22Rv1 (cell line): ENCODE measurements at regions not wholly inside any gene's neighbourhood (a gene's known extent, or its start where the extent isn't known, plus 50 kb on each side); places are given as distances from the start of the nearest gene placed in this dataset.

Source experiments
- H3K27ac ChIP-seq: fragments of 450-650 bp; 2 replicates; pipeline ENCODE4 v1.5.1; 2017
- ZFX ChIP-seq: fragments of 450-650 bp; IDR thresholded peaks from 2 replicates; pipeline ENCODE4 v1.6.1; 2017; ENCODE audit warnings: antibody characterized with exemption, borderline replicate concordance
- TF ChIP-seq, protein P1 (sequence below): fragments of 450-650 bp; IDR thresholded peaks from 2 replicates; pipeline ENCODE4 v1.5.1; 2017; ENCODE audit warnings: mild to moderate bottlenecking

DNA sequence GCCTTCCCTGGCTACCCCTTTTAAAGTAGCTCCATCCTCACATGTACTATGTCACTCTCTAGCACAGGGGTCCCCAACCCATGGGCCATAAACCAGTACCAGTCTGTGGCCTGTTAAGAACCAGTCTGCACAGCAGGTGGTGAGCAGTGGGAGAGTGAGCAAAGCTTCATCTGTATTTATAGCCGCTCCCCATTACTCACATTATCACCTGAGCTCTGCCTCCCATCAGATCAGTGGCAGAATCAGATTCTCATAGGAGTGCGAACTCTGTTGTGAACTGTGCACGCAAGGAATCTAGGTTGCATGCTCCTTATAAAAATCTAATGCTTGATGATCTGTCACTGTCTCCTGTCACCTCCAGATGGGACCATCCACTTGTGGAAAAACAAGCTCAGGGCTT is 116.6 kb upstream of the FOXD3 start:
- no peak overlapping the region for H3K27ac ChIP-seq
- TF ChIP-seq, protein P1, sequence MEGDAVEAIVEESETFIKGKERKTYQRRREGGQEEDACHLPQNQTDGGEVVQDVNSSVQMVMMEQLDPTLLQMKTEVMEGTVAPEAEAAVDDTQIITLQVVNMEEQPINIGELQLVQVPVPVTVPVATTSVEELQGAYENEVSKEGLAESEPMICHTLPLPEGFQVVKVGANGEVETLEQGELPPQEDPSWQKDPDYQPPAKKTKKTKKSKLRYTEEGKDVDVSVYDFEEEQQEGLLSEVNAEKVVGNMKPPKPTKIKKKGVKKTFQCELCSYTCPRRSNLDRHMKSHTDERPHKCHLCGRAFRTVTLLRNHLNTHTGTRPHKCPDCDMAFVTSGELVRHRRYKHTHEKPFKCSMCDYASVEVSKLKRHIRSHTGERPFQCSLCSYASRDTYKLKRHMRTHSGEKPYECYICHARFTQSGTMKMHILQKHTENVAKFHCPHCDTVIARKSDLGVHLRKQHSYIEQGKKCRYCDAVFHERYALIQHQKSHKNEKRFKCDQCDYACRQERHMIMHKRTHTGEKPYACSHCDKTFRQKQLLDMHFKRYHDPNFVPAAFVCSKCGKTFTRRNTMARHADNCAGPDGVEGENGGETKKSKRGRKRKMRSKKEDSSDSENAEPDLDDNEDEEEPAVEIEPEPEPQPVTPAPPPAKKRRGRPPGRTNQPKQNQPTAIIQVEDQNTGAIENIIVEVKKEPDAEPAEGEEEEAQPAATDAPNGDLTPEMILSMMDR = no peak
- no peak for TF ChIP-seq ZFX

DNA sequence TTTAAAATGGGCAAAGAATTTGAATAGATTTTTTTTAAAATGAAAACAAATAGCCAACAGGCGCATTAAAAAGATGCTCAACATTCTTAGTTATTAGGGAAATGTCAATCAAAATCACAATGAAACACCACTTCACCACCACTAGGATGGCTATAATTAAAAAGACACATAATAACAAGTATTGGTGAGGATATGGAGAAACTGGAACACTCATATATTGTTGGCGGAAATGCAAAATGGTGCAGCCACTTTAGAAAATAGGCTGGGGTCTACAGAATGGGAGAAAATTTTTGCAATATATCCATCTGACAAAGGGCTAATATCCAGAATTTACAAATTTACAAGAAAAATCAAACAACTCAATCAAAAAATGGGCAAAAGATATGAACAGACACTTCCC is 107.8 kb upstream of the FOXD3 start:
- TF ChIP-seq ZFX = no peak
- TF ChIP-seq, protein P1 = no peak
- H3K27ac ChIP-seq = no peak overlapping the region

DNA sequence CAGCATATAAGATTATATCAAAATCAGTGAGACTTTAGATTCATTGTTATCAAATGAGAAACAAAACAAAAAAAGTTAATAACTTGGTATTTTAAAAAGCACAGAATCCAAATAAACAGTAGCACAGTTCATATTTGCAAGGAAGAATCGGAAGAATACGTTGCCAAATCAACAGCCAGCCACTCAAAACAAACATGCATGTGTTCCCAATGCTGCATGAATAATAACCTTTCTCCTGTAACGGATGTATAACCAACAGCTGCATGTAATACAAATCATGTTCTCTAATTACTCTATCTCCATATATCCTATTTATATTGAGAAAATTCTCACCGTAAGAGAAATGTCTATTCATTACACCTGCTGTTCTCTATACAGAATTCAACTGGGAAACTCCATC is 98.9 kb upstream of the FOXD3 start:
- TF ChIP-seq, protein P1 = no peak
- no peak for TF ChIP-seq ZFX
- H3K27ac ChIP-seq = no peak overlapping the region

DNA sequence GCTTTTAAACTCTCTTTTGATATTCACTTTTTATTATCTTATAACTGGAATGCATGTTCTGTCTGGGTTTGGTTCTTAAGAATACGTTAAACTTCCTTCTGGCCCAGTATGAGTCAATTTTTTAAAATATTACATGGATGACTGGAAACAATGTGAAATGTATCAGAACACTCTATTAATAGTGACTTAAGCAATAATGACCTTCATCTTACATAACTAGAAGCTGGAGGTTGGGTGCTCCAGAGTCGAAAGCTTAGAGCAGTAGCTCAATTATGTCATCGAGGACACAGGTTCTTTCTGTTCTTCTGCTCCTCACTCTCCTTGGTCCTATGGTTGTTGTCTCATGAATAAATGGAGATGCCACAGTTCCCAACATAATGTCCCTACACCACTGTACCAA is 91.6 kb upstream of the FOXD3 start:
- TF ChIP-seq, protein P1 = no peak
- no peak for TF ChIP-seq ZFX
- H3K27ac ChIP-seq = no peak overlapping the region

DNA sequence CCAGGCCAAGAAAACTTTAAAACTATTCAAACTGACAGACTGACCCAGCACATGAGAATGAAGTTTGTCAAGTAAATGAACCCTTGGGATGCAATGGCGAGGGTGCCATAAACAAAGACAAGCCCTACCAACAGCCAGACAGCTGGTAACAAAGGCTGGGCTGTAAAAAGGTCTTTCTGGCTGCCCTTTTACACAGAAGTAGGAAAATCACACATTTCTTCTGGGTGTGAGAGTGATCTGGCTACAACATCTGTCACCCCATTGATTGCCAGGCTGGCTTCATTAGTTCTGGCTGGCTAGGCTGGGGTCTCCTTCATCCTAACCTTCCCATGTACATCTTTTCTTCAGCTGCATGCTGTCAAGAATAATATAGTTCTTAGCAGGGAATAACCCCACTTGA is 83.6 kb upstream of the FOXD3 start:
- TF ChIP-seq, protein P1 = no peak
- TF ChIP-seq ZFX = no peak
- H3K27ac ChIP-seq = no peak overlapping the region

DNA sequence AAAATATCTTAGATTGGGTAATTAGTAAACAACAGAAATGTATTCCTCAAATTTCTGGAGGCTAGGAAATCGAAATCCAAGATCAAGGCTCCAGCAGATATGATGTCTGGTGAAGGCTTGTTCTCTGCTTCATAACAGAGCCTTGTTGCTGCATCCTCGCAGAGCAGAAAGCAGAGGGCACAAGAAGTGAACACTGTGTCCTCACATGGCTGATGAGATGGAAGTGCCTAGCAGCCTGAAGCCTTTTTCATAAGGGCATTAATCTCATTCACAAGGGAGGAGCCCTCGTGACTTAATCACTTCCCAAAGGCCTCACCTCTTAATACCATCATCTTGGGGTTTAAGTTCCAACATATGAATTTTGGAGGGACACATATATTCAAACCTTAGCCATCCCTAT is 77.2 kb upstream of the FOXD3 start:
- H3K27ac ChIP-seq = no peak overlapping the region
- TF ChIP-seq, protein P1 = no peak
- TF ChIP-seq ZFX = no peak

DNA sequence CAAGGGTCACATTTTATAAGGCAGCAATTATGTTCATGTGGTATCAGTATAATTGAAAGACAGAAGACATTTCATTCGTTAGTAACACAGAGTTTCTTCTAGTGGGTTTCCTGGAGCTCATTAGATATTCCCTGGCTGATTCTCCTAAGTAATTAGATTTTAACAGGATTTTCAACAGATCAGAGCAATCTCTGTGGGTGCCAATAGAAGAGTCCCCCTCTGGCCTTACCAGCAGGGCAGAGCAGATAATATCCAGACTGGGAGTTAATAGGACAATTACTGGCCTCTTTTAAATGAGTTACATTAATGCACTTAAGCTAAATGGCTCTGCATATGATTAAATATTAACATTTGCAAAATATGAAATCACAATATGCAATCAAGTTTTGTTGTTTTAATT is 74.2 kb upstream of the FOXD3 start:
- H3K27ac ChIP-seq = no peak overlapping the region
- TF ChIP-seq, protein P1 = no peak
- TF ChIP-seq ZFX = no peak
